ENCODE measurements at regions not wholly inside any gene's neighbourhood (a gene's known extent, or its start where the extent isn't known, plus 50 kb on each side); places are given as distances from the start of the nearest gene placed in this dataset.

DNA sequence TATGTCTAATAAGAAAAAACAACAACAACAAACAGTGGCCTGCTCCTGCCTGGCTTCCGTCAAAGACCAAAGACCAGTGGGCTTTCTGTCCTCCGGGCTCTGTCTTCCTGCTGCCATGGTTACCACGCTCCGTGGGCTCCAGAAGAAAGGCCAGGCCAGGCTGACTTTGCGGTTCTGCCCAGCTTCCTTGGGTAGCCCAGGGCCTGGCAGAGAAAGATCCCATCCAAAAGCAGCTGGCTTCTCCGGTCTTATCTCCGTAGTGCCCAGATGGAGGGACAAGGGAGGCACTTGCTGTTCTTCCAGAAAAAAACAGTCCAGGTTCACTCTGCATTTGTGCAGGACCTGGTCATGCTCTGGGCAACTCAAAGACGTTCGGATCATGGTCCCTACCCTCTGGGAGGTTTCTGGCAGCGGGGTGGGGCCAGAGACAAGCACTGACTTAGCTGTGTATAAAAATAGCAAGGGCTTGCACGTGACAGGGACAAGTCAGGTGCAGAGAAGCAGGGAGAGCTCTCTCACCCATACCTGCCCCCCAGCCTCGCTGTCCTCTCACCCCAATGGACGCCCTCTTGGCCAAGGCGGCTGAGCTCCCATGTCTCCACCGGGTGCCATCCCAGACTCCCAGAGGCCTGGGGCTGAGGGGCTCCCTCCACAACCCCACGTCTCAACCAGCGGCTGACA, 212.2 kb downstream of the C9orf50 start:
- no peak for DNase-seq

DNA sequence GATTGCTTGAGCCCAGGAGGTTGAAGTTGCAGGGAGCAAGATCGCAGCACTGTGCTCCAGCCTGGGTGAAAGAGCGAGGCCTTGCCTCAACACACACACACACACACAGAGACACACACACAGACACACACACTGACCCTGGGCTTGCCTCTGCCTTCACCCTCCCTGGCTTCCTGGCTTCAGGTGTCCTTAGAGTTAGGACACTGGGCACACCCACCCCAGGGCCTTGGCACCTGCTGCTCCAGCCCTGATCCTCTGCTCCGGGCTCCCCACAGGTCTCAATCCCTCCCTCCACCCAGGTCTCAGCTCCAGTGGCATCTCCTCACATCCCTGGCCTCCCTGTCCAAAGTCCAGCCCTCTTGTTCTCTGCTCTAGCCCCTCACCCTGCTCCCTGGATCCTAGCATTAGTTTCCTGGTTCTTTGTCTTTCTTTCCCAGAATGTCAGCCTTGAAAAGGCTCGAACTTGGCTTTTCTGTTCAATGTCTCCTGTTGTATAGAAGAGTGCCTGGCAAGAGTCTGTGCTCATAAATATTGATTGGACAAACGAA, 212.9 kb downstream of the C9orf50 start:
- DNase-seq: no peak

GRCh38 chr9:129406278-129407225, 214.3 kb downstream of the C9orf50 start:
- DNase-seq: no peak

DNA sequence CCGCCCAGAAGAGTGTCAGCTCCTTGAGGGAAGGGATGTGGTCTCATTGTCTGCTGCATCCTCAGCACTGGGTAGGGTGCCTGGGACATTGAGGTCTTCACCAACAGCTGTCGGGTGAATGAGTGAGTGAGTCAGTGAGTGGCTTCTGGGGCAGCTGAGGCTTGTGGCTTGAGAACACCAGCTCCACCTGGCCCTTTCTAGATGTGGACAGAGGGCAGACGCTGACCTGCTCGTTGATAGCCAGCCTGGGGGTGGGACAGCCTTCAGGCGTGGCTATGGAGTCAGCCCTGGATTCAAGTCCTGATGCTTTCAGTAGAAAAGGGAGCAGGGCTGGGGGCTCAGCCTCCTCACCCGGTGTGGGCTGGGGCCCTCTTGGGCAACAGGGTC, 215.1 kb downstream of the C9orf50 start:
- no peak for DNase-seq

- DNase-seq: no peak
These were observed 215.6 kb downstream of the C9orf50 start for GRCh38 chr9:129405089-129405826.

GRCh38 chr9:129404621-129405020, 216.3 kb downstream of the C9orf50 start:
- DNase-seq: no peak

- DNase-seq: no peak
These were observed 216.9 kb downstream of the C9orf50 start for GRCh38 chr9:129403779-129404620.

DNA sequence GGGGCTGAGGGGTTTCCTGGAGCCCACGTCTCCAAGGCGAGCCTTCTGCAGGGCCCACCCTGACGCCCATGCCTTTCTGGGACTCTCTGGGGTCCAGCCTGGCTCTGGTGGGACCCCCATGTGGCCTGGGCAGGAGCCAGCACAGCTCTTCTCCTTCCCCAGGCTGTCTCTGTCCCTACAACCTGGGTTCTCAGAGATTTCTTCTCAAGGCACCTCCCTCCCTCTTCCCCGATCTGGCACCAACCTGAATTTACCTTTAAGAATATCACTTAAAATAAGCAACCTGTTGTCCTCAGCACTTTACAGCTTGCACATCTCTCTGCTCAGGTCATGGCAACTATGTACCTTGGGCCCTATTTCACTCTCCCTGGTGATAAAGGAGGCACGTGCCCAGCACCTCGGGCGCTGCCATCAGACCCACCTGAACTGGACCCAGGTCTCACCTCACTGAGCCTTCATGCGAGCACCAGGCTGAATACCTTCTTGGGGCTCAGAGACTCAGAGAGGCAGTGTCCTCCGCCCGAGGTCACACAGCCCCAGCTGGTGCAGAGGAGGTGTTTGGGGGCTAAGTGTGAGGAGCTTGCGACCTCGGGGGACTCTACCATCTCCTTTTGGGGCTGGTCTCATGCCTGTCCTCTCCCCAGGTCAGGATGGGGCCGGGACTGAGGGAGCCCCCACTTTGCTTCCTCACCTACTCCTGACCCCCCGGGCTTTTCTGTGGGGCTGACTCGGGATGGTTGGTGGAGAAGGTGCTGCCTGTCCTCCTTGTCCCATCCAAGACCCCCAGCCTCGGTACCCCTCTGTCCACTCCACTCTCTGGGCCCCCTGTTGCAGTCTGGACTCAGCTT, 217.7 kb downstream of the C9orf50 start:
- DNase-seq: no peak

GRCh38 chr9:129402371-129402739, 218.5 kb downstream of the C9orf50 start:
- no peak for DNase-seq

DNA sequence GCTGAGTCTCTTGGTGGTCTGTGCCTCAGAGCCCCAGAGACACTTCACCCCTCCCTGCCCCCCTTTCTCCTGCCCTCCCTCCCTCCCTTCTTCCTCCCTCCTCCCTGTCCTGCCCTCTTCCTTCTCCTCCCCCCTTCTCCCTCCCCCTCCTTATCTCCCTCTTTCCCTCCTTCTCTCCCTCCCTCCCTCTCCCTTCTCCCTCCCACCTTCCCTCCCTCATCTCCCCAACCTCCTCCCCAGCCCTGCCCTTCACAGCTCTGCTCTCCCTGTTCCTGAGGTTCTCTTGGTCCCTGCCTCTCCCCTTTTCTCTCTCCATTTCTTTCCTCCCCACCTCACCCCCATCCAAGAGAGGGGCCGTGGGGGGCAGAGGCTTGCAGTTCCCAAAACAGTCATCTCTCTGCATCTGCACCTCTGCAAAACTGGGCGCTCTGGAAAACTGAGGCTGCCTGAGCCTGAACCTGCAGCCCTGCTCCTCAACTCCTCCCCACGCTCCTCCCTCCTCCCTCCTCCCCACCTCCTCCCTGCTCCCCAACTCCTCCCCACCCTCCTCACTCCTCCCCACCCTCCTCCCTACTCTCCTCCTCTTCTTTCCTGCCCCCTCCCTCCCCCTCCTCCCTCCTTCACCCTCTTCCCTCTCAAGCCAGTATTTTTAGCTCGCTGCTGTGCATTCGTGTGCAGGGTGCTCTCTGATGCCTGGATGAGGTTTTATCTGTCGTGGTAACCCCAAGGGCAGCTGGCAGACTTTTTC, 219.1 kb downstream of the C9orf50 start:
- DNase-seq: no peak

DNA sequence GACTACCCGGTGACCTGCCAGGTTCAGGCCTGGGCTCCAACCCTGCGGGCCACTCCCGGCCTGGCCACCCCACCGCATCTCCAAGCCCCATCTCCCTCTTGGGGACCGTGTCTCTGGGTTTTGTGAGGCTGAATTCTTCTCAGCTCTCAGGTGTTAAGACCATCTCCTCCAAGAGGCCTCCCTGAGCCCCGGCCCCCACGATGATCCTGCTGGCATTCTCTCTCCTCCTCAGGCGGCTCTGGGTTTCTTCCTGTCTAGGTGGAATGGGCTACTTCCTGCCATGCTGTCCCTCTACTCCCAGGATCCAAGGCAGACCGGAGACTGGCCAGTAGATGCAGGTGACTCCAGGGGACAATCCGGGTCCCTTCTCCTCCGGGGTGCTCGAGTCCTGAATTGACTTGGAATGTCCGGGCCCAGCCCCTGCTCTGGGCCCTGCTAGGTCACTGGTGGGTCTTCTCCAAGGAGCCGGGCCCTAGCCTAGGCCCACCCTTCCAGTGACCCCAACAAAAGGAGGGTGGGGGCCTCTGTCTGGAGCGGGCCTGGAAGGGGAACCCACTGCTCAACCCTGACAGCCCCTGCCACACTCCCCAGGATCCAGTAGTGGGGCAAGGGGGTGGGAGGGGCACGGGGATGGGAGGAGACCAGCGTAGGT, 219.8 kb downstream of the C9orf50 start:
- DNase-seq: no peak

DNA sequence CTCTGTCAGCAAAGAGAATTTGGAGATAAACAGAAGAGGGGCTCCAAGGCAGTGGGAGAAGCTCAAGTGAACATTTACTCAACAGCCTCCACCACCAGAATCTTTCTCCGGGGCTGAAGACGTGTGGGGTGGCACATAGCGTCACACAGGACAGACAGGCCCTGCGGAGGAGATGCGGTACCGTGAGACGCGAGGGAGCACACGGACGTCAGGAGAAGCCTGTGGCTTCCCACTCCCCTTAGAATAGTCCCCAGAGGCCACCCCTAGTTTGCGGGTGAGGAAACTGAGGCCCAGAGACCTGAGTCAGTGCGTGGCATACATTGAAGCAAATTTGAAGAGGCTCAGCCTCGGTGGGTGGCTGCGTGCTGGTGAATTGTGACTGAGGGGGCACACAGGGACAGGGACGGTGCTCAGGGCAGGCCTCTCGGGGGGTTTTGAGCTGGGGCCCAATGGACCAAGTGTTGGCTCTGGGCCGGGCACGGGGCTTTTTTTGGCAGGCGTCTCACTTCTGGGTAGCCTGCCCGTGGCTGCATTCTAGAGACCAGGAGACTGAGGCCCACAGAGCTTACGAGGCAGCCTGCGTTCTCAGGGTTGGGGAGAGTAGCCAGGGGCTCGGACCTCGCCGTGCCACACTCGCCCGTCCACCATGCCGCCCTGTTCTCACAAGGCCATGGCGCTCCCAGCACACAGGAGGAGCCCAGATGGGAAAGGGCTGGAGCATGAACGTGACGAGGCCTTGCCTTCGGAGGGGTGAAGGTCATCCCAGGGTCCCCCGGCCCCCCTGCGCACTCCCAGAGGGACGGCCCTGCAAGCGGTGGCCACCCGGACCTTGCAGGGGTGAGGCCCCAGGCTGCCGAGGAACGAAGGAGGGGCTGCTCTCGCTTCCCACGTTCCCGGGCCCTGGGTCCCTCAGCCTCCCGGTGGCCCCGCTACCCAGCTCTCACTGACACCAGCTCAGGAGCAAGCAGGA, 220.6 kb downstream of the C9orf50 start:
- no peak for DNase-seq

DNA sequence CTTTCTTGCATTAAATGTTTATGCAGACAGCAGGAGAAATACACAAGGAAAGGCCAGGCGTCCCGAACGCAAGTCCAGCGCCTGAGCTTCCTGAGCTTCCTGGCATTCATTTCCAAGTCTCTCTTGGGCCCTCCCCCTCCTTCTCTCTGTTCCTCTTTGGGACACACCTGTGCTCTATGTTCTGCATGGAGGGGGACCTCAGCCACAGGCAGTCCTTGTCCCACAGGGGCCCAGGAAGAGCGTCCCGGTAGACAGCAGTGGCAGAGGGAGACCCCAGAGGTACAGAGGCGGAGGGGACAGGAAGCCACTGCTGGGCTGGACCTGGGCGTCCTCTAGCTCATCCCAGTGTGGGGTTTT, 221.3 kb downstream of the C9orf50 start:
- no peak for DNase-seq

DNA sequence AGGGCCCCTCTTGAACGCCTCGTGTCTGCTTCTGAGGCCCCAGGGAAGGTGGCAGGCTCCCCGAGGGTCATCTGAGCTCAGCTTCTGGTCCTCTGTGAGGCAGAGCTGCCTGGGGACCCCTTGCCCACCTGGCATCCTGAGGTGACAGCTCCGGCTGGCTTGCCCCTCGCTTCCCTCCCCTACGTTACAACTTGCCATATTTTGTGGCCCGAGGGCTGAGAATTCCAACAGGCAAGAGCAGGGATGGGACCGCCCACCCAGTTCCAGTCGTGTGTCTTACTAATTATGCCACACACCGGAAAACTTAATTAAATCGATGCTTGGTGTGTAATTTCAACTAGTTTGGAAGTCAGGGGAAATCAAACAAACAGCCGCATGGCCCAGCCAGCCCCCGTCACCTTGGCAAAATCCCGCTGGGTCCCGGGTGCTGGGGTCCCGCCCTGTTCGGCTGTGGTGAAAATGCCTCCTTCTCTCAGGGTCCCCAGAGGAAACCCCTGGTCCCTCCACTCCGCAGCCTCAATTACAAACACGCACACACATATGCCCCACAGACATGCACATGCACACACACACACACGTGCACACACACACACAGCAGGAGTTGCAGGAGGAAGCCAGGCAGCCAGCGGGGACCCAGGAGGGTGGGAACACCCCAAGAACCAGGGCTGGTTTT, 221.0 kb upstream of the IER5L start:
- DNase-seq: no peak

DNA sequence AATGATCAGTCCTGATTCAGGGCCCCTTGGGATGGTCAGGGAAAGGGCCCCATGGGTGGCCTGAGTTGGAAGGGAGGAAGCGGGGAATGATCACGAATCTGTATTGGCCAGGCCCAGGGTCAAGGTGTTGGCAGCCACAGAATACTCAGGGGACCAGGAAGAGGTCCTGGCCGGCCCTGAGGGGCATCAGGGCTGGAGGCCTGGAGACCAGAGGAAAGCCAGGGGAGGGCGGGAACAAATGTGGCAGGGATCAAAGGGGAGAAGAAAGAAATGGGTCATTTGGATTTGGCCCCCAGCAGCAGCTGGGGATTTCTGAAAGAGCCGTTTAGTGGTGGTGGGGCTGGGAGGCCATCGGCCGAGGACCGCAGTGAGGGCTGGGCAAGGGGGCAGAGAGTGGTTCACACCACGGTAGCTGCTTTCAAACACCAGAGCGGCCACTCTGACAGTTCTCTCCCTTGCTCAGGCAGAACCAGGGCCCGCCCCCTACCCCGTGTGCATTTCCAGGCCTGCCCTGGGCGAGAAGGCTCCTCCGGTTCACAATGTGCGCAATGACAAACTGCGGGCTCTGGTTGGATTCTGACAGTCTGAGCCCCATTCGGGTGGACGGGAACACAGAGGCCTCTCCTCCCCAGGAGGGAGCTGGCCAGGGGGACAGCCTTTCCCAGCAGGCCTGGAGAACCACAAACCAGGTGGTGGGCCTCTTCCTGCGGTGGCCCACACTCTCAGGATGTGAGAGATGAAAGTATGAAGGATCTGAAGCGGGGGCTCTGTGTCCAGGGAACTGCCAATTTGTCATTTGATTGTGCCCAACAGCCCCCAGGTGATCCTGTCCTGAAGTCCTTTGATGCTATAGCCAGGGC, 220.3 kb upstream of the IER5L start:
- no peak for DNase-seq

DNA sequence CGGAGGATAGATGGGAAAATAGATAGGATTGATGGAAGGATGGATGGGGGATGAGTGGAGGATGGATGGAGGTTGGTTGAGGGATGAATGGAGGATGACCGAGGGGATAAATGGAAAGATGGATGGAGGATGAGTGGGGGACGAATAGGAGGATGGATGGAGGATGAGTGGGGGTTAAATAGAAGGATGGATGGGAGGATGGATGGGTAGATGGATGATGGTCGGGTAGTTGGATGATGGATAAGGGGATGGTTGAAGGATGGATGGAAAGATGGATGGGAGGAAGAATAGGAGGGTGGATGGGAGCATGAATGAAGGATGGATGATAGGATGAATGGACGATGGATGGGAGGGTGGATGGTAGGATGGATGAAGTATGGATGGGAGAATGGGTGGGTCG, 219.3 kb upstream of the IER5L start:
- DNase-seq: no peak

- DNase-seq: no peak
These were observed 218.3 kb upstream of the IER5L start for GRCh38 chr9:129396365-129396708.
